Stimulated activated CD8-positive, alpha-beta memory T cell treated with anti-CD3 and anti-CD28 coated beads, Interleukin-15, amount 100 ng/mL, for 24 hours (primary cell): ENCODE measurements at regions not wholly inside any gene's neighbourhood (a gene's known extent, or its start where the extent isn't known, plus 50 kb on each side); places are given as distances from the start of the nearest gene placed in this dataset.
"Not testable (repeated sequence)": the region's sequence is repeated elsewhere in the genome, so short reads cannot be mapped to it uniquely, and the experiment has no call there.

Source experiments
- DNase-seq: peaks from one replicate; pipeline ENCODE4 v3.0.0-alpha.2; 2020; ENCODE audit warnings: low read depth

- DNase-seq = no peak
Measured at GRCh38 chr16:26791169-26791568, 275.6 kb upstream of the C16orf82 start.

- DNase-seq = no peak
Measured at GRCh38 chr16:26795184-26795583, 271.5 kb upstream of the C16orf82 start.

GRCh38 chr16:26801628-26802027 lies 265.1 kb upstream of the C16orf82 start:
- DNase-seq = no peak

- no peak for DNase-seq
Measured at GRCh38 chr16:26802440-26802839, 264.3 kb upstream of the C16orf82 start.

- DNase-seq = no peak
Measured at GRCh38 chr16:26802965-26803364, 263.8 kb upstream of the C16orf82 start.

GRCh38 chr16:26806657-26807056 lies 260.1 kb upstream of the C16orf82 start:
- no peak for DNase-seq

GRCh38 chr16:26809461-26809860 lies 257.3 kb upstream of the C16orf82 start:
- no peak for DNase-seq

GRCh38 chr16:26816266-26816665 lies 250.5 kb upstream of the C16orf82 start:
- DNase-seq = no peak

- no peak for DNase-seq
Measured at GRCh38 chr16:26816885-26817571, 249.7 kb upstream of the C16orf82 start.

- no peak for DNase-seq
Measured at GRCh38 chr16:26818393-26818792, 248.3 kb upstream of the C16orf82 start.

- no peak for DNase-seq
Measured at GRCh38 chr16:26824469-26824868, 242.3 kb upstream of the C16orf82 start.

- no peak for DNase-seq
Measured at GRCh38 chr16:26826500-26826899, 240.2 kb upstream of the C16orf82 start.

- no peak for DNase-seq
Measured at GRCh38 chr16:26827386-26827785, 239.3 kb upstream of the C16orf82 start.

- no peak for DNase-seq
Measured at GRCh38 chr16:26830428-26831127, 236.1 kb upstream of the C16orf82 start.

- DNase-seq = not testable (repeated sequence)
Measured at GRCh38 chr16:26836114-26836513, 230.6 kb upstream of the C16orf82 start.

- DNase-seq = no peak
Measured at GRCh38 chr16:26838931-26839330, 227.8 kb upstream of the C16orf82 start.

- no peak for DNase-seq
Measured at GRCh38 chr16:26840691-26841090, 226.0 kb upstream of the C16orf82 start.

- DNase-seq = no peak
Measured at GRCh38 chr16:26856271-26856670, 210.5 kb upstream of the C16orf82 start.

GRCh38 chr16:26856791-26857190 lies 209.9 kb upstream of the C16orf82 start:
- no peak for DNase-seq

- no peak for DNase-seq
Measured at GRCh38 chr16:26857371-26857770, 209.4 kb upstream of the C16orf82 start.

- no peak for DNase-seq
Measured at GRCh38 chr16:26860506-26860905, 206.2 kb upstream of the C16orf82 start.

- DNase-seq = no peak
Measured at GRCh38 chr16:26863931-26864330, 202.8 kb upstream of the C16orf82 start.

- DNase-seq = not testable (repeated sequence)
Measured at GRCh38 chr16:26874318-26874717, 192.4 kb upstream of the C16orf82 start.

GRCh38 chr16:26877421-26877820 lies 189.3 kb upstream of the C16orf82 start:
- no peak for DNase-seq
